ENCODE measurements at regions not wholly inside any gene's neighbourhood (a gene's known extent, or its start where the extent isn't known, plus 50 kb on each side); places are given as distances from the start of the nearest gene placed in this dataset.
A peak's percentile ranks its signal among the peaks of the same experiment; 100 is the strongest.

DNA sequence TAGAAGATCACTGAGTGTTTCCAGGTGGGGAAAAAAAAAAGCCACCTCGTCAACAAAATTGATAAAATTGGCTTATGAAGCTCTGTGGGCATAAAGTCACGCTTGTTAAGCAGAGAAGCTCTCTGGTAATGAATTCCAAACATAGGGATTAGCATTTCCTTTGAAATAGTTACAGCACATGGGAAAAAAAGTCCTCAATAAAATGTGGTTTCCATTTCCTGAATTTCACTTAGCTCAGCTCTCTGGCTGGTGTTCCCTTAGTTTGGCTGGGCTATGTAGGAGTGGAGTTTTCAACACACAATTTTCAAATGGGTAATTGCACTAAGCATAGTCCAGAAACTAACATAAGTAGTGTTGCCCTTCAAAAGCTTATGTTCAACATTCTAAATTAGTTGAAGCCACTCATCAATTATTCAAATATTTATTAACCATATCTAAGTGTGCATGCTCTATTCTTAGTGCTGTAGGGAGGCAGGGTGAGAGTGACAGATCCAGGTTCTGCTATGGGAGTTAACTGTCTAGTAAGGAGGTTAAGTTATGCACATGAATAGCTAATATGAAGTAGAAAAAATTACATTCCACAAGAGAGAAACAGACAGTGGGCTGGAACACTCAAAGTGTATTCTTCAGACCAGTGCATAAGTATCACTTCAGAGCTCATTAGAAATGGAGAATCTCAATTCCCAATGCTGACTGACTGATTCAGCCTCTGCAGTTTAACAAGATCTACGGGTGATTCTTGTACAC lies 445.7 kb downstream of the SMARCA1 start:
- no peak for DNase-seq (ENCODE audit: extremely low spot score, unreplicated experiment)
- Mint-ChIP-seq H3K4me1 (ENCODE audit: unreplicated experiment) (no peaks in the 10 kb centered on the region), H3K36me3 (no peaks in the 10 kb centered on the region), H3K27ac (no peak overlapping the region), H3K27me3 (no peaks in the 10 kb centered on the region), H3K4me3 (no peak overlapping the region), H3K9me3 (peaks cover 4% of the 10 kb centered on the region)
- TF ChIP-seq CTCF (conservative IDR thresholded peaks at IDR 0.05) = no peak

DNA sequence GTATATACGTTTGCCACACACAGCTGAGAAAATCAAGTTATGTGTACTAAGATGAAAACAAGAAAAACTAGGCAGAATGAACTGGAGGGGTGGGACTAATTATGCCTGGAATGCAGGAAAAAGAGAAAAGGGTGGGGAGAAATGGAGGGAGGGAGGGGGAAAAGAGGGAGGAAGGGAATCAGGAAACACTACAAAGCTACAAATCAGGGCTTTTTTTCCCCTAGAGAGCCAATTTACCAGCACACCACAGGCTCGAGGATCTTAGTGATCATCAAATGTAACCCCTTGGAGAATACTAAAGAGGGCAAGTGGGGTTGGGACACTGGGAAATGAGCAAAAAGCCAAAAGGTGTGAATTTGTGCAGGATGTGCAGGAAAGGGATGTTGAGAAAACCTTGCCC lies 451.9 kb downstream of the SMARCA1 start:
- H3K27ac Mint-ChIP-seq = peak overlapping the region; percentile 19
- no peak for DNase-seq (ENCODE audit: extremely low spot score, unreplicated experiment)
- no peaks in the 10 kb centered on the region for H3K36me3 Mint-ChIP-seq
- no peaks in the 10 kb centered on the region for H3K9me3 Mint-ChIP-seq
- TF ChIP-seq CTCF (conservative IDR thresholded peaks at IDR 0.05) = no peak
- no peak overlapping the region for H3K4me3 Mint-ChIP-seq
- H3K4me1 Mint-ChIP-seq (ENCODE audit: unreplicated experiment) = no peaks in the 10 kb centered on the region
- no peaks in the 10 kb centered on the region for H3K27me3 Mint-ChIP-seq

DNA sequence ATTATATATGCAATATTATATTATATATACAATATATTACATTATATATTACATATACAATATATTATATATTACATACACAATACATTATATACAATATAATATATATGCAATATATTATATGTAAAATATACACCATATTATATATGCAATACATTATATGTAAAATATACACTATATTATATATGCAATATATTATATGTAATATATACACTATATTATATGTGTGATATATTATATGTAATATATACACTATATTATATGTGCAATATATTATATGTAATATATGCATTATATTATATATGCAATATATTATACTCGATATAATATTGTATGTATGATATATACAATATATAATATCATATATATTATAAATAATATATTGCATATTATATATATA lies 457.4 kb downstream of the SMARCA1 start:
- Mint-ChIP-seq H3K9me3 (no peaks in the 10 kb centered on the region), H3K4me3 (no peak overlapping the region)

GRCh38 chrX:129058405-129058804 lies 464.9 kb downstream of the SMARCA1 start:
- Mint-ChIP-seq H3K36me3 (no peaks in the 10 kb centered on the region), H3K4me3 (no peak overlapping the region), H3K9me3 (no peaks in the 10 kb centered on the region), H3K27me3 (no peaks in the 10 kb centered on the region), H3K27ac (no peak overlapping the region), H3K4me1 (ENCODE audit: unreplicated experiment) (peaks cover 4% of the 10 kb centered on the region)
- DNase-seq (ENCODE audit: extremely low spot score, unreplicated experiment) = no peak
- no peak for TF ChIP-seq CTCF (conservative IDR thresholded peaks at IDR 0.05)

More for the DNA sequence above, 457.4 kb downstream of the SMARCA1 start:
- TF ChIP-seq CTCF (conservative IDR thresholded peaks at IDR 0.05) = no peak
- Mint-ChIP-seq H3K27ac (no peak overlapping the region), H3K36me3 (no peaks in the 10 kb centered on the region), H3K27me3 (no peaks in the 10 kb centered on the region), H3K4me1 (ENCODE audit: unreplicated experiment) (no peaks in the 10 kb centered on the region)
- no peak for DNase-seq (ENCODE audit: extremely low spot score, unreplicated experiment)

DNA sequence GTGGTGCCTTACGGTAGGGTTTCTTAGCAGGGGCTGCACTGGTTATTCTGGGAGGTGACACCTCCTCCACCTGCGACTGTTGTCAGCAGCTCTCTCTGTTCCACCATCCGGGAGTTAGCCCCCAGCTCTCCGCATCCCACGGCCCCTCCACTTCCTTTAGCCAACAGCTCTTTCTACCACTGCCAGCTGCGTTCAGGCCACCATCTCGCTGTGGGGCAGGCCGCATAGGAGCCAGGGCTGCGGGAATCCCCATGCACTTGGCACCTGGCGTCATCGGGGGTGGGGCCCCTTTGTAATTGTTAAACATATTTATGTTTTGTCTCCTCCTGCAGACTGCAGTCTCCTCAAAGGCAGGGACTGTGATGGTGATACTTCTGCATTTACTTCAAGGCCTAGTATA lies 480.2 kb downstream of the SMARCA1 start:
- no peaks in the 10 kb centered on the region for H3K36me3 Mint-ChIP-seq
- no peaks in the 10 kb centered on the region for H3K4me1 Mint-ChIP-seq (ENCODE audit: unreplicated experiment)
- H3K4me3 Mint-ChIP-seq = no peak overlapping the region
- no peak for TF ChIP-seq CTCF (conservative IDR thresholded peaks at IDR 0.05)
- H3K9me3 Mint-ChIP-seq = no peaks in the 10 kb centered on the region
- H3K27ac Mint-ChIP-seq = no peak overlapping the region
- DNase-seq (ENCODE audit: extremely low spot score, unreplicated experiment) = no peak
- H3K27me3 Mint-ChIP-seq = no peaks in the 10 kb centered on the region

All from type B pancreatic cell (in vitro differentiated cells).